A549 (cell line): ENCODE measurements at regions not wholly inside any gene's neighbourhood (a gene's known extent, or its start where the extent isn't known, plus 50 kb on each side); places are given as distances from the start of the nearest gene placed in this dataset.

Experiments used
- ATAC-seq, 2 experiments: fragments of 200-7000 bp in 1 of 2; fragments of >200 bp in 1 of 2; cut with Nextera tagmentation in 1 of 2; cut with Tn5 transposase in 1 of 2; 3 replicates each; pipeline versions ENCODE4 v1.8.0 to v1.9.1; 2018 to 2020; ENCODE audit warnings: mild to moderate bottlenecking in 1 of 2, moderate library complexity in 1 of 2
- CTCF ChIA-PET: fragments of 300-600 bp; sonication (Branson Sonifier 250); formaldehyde crosslinking; extraction: SDS; loops from one replicate; lab custom pipeline; 2021; ENCODE audit warnings: antibody characterized with exemption, inconsistent platforms; lab: Yijun Ruan, JAX
- POLR2A ChIA-PET: fragments of 350-600 bp; formaldehyde crosslinking; extraction: SDS; loops from one replicate; lab custom pipeline; 2021; ENCODE audit warnings: antibody characterized with exemption, inconsistent platforms; lab: Yijun Ruan, JAX
- DNase-seq, 2 experiments: peaks; one replicate each; pipeline versions ENCODE4 v3.0.0 to v3.0.0-alpha.2; 2011 to 2016; ENCODE audit warnings: low read depth in 1 of 2, low spot score in 1 of 2
- FAIRE-seq: peaks from 2 replicates; lab custom pipeline; 2011; peaks lifted over from hg19 to GRCh38; lab: Jason Lieb, UNC
- H3K27ac ChIP-seq, 2 experiments: fragments of >200 bp; sonication (Bioruptor Twin); formaldehyde crosslinking; 3 replicates each; pipeline ENCODE4 v1.5.1; 2016 to 2017
- H3K4me1 ChIP-seq: fragments of >200 bp; sonication (Bioruptor Twin); formaldehyde crosslinking; 3 replicates; pipeline ENCODE4 v1.6.1; 2016
- H3K4me2 ChIP-seq: fragments of >200 bp; sonication (Bioruptor Twin); formaldehyde crosslinking; 3 replicates; pipeline ENCODE4 v1.6.1; 2016
- H3K4me3 ChIP-seq: fragments of >200 bp; sonication (Bioruptor Twin); formaldehyde crosslinking; 3 replicates; pipeline ENCODE4 v1.5.1; 2016
- H3K9me3 ChIP-seq: fragments of >200 bp; sonication (Bioruptor Twin); formaldehyde crosslinking; 3 replicates; pipeline ENCODE4 v1.6.1; 2016
- BHLHE40 ChIP-seq: IDR thresholded peaks from 2 replicates; pipeline ENCODE4 v1.6.1; 2012; ENCODE audit warnings: low read depth, low read length, inconsistent platforms
- CBX2 ChIP-seq: fragments of 200-600 bp; sonication (generic); IDR thresholded peaks from 2 replicates; pipeline ENCODE4 v1.6.1; 2016; ENCODE audit warnings: low read depth, mild to moderate bottlenecking, borderline replicate concordance
- CBX8 ChIP-seq: fragments of 200-600 bp; sonication (generic); IDR thresholded peaks from 2 replicates; pipeline ENCODE4 v1.6.1; 2016
- CHD2 ChIP-seq: fragments of 150-350 bp; IDR thresholded peaks from 2 replicates; pipeline ENCODE4 v1.6.1; 2014; ENCODE audit warnings: low read length; ENCODE audit not compliant: partially characterized antibody
- CHD4 ChIP-seq: fragments of 200-600 bp; sonication (generic); IDR thresholded peaks from 2 replicates; pipeline ENCODE4 v1.6.1; 2016; ENCODE audit warnings: antibody characterized with exemption, mild to moderate bottlenecking, borderline replicate concordance
- EHF ChIP-seq: fragments of 250-450 bp; sonication (Bioruptor Pico); IDR thresholded peaks from 2 replicates; pipeline ENCODE4 v1.5.0; 2020; ENCODE audit warnings: mild to moderate bottlenecking
- EHMT2 ChIP-seq: fragments of 200-600 bp; sonication (generic); IDR thresholded peaks from 2 replicates; pipeline ENCODE4 v1.6.1; 2016; ENCODE audit warnings: antibody characterized with exemption, low read depth, mild to moderate bottlenecking, moderate library complexity
- ESRRA ChIP-seq: fragments of 150-350 bp; IDR thresholded peaks from 2 replicates; pipeline ENCODE4 v1.6.1; 2014; ENCODE audit warnings: mild to moderate bottlenecking, low read length, borderline replicate concordance
- FOSB ChIP-seq: fragments of 250-450 bp; sonication (Bioruptor Pico); IDR thresholded peaks from 2 replicates; pipeline ENCODE4 v1.5.0; 2020; ENCODE audit warnings: mild to moderate bottlenecking, moderate library complexity
- FOXS1 ChIP-seq: fragments of 250-450 bp; sonication (Bioruptor Pico); IDR thresholded peaks from 2 replicates; pipeline ENCODE4 v1.5.0; 2020; ENCODE audit warnings: mild to moderate bottlenecking, moderate library complexity
- HDAC2 ChIP-seq: fragments of 200-600 bp; sonication (generic); IDR thresholded peaks from 2 replicates; pipeline ENCODE4 v1.6.1; 2016
- HOXB5 ChIP-seq: fragments of 250-450 bp; sonication (Bioruptor Pico); IDR thresholded peaks from 2 replicates; pipeline ENCODE4 v1.5.0; 2020; ENCODE audit warnings: mild to moderate bottlenecking, moderate library complexity
- JUNB ChIP-seq: fragments of >200 bp; sonication (Bioruptor Twin); formaldehyde crosslinking; IDR thresholded peaks from 2 replicates; pipeline ENCODE4 v1.6.1; 2016
- KDM1A ChIP-seq: fragments of 200-600 bp; sonication (generic); IDR thresholded peaks from 2 replicates; pipeline ENCODE4 v1.6.1; 2016; ENCODE audit warnings: low read depth, mild to moderate bottlenecking
- MAZ ChIP-seq: fragments of 150-350 bp; IDR thresholded peaks from 2 replicates; pipeline ENCODE4 v1.6.1; 2014; ENCODE audit warnings: antibody characterized with exemption, low read depth, low read length, borderline replicate concordance
- MYC ChIP-seq: IDR thresholded peaks from 2 replicates; pipeline ENCODE4 v1.6.1; 2012; ENCODE audit warnings: mild to moderate bottlenecking, inconsistent platforms, low read length, improper control_type of control experiment, borderline replicate concordance
- NFE2L2 ChIP-seq: fragments of 150-350 bp; conservative IDR thresholded peaks from 2 replicates; pipeline ENCODE4 v1.6.1; 2014; ENCODE audit warnings: low read length
- RCOR1 ChIP-seq: fragments of 150-350 bp; IDR thresholded peaks from 2 replicates; pipeline ENCODE4 v1.6.1; 2014; ENCODE audit warnings: antibody characterized with exemption, low read length, low read depth
- ZC3H11A ChIP-seq: fragments of 450-650 bp; IDR thresholded peaks from 2 replicates; pipeline ENCODE4 v1.6.1; 2014; ENCODE audit warnings: antibody characterized with exemption, mild to moderate bottlenecking
- ZSCAN20 ChIP-seq: fragments of 250-450 bp; sonication (Bioruptor Pico); IDR thresholded peaks from 2 replicates; pipeline ENCODE4 v1.8.0; 2022; ENCODE audit warnings: mild to moderate bottlenecking, moderate library complexity
- WGBS: methylation state at CpG from one replicate; pipeline ENCODE4 v1.1.6; 2017; ENCODE audit errors: missing lambda C conversion rate; 5-methylcytosine and 5-hydroxymethylcytosine counted together
- TF ChIP-seq, protein P1 (sequence below): IDR thresholded peaks from 2 replicates; pipeline ENCODE4 v1.6.1; 2012; ENCODE audit warnings: low read depth, borderline replicate concordance
- TF ChIP-seq, protein P2 (sequence below): fragments of 250-450 bp; sonication (Bioruptor Pico); IDR thresholded peaks from 2 replicates; pipeline ENCODE4 v1.5.0; 2021; ENCODE audit warnings: mild to moderate bottlenecking, moderate library complexity, borderline replicate concordance
- TF ChIP-seq, protein P3 (sequence below): fragments of >200 bp; sonication (Bioruptor Twin); formaldehyde crosslinking; IDR thresholded peaks from 3 replicates; pipeline ENCODE4 v1.5.1; 2016
- TF ChIP-seq, protein P4 (sequence below): fragments of 200-600 bp; sonication (generic); IDR thresholded peaks from 2 replicates; pipeline ENCODE4 v1.6.1; 2016; ENCODE audit warnings: antibody characterized with exemption, mild to moderate bottlenecking, moderate library complexity

DNA sequence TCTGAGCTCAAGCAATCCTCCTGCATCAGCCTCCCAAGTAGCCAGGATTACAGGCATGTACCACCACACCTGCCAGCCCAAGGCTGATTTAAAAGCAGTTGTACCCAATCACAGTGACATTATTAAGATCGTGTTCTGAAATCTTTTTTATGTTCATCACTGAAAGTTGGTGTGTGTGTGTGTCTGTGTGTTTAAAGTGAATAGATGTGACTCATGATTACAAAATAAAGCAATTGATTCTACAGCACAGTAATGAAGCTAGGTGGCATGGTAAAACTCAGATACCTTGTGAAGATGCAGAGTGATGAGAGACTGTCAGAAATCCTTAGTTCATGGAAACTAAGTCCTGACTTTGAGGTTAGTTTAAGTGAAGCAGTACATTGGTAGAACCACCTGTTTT lies 74.2 kb upstream of the ATP2B1 start:
- 36% methylated on average over 1 of the region's 1 CpG for WGBS
- peaks cover 24% of the 10 kb centered on the region for H3K9me3 ChIP-seq
- H3K4me3 ChIP-seq: no peak overlapping the region
- TF ChIP-seq EHF: no peak
- TF ChIP-seq JUNB: no peak
- peak overlapping the region; percentile 0 to 42; a peak in 1 of 6 replicates for H3K27ac ChIP-seq
- FAIRE-seq (peak; percentile 36), ATAC-seq (no peak), DNase-seq (no peak)
- 0 out of 3 replicates have a peak overlapping the region, but pooled peaks have one; percentile 11 for H3K4me2 ChIP-seq
- CTCF ChIA-PET: interaction anchor here (0.7 to 1.4 kb wide), 3 partner anchors 11 to 167 kb away, joined by 3 to 4 read pairs (median 4); no protein-coding TSS in a partner anchor
- peaks cover 29% of the 10 kb centered on the region for H3K4me1 ChIP-seq
- POLR2A ChIA-PET: no interaction called here

DNA sequence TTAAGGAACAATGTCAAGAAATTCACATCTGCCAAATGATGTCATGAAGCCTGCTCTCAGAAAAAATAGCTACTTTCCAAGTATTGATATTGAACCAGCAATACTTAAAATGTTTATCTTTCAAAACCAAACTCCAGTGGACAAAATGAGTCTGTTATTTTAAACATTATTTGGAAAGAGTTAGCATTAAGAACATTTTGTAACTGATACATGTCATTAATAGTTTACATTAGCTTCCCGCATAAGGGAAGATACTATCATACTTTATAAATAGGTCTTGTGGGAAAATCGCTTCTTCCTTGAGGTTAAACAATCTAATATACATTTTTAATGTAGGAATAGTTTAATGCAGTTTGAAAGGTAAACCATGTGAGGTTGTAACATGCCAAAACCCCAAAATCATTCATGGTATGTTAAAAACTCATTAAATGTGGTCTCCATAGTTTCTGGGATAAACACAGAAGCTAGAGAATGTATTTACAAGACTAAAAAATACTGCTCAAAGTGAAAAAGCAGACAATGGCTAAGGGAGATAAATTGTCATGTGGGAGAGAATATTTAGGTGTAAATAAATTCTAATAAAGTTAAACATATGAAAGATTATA lies 73.4 kb upstream of the ATP2B1 start:
- POLR2A ChIA-PET: interaction anchor here (1.8 kb wide), 1 partner anchor 73 kb away, joined by 5 read pairs; no protein-coding TSS in a partner anchor
- Histone ChIP-seq H3K4me3 (no peak overlapping the region), H3K4me2 (no peak overlapping the region), H3K27ac (no peak overlapping the region), H3K4me1 (peaks cover 31% of the 10 kb centered on the region), H3K9me3 (peaks cover 20% of the 10 kb centered on the region)
- ATAC-seq (no peak), DNase-seq (no peak), FAIRE-seq (no peak)
- TF ChIP-seq, protein P1, sequence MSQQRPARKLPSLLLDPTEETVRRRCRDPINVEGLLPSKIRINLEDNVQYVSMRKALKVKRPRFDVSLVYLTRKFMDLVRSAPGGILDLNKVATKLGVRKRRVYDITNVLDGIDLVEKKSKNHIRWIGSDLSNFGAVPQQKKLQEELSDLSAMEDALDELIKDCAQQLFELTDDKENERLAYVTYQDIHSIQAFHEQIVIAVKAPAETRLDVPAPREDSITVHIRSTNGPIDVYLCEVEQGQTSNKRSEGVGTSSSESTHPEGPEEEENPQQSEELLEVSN: no peak
- TF ChIP-seq FOXS1 (CRISPR knock-in tag) (no peak), FOSB (CRISPR knock-in tag) (no peak), MAZ (no peak), CHD2 (no peak), HOXB5 (CRISPR knock-in tag) (no peak), CBX2 (no peak), NFE2L2 (no peak)
- WGBS: 74% methylated on average over 2 of the region's 2 CpGs
- CTCF ChIA-PET: interaction anchor here (1.3 to 1.4 kb wide), 3 partner anchors 10 to 168 kb away, joined by 3 to 4 read pairs (median 3); no protein-coding TSS in a partner anchor

DNA sequence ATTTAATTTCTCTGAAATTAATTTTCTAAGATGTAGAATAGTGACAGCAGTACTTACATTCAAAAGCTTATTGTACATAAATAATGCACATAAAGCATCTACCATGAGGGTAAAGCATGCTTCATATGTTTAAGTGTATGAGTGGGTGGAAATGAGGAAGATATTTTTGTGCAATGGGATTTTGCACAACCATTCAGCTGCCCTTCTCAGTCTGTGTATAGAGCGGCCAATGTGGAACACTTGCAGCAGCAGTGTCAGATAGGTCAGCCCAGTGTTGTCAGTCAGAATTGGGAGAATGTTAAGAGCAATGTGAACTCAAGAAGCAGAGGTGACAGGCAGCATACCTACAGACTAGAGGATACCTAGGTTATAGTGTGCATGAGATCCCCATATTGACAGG lies 72.5 kb upstream of the ATP2B1 start:
- CTCF ChIA-PET: interaction anchor here (1.3 kb wide), 1 partner anchor 9 kb away, joined by 3 read pairs; no protein-coding TSS in a partner anchor
- 0 out of 6 replicates have a peak overlapping the region, but pooled peaks of 1 of the 2 experiments have one; percentile 40 for H3K27ac ChIP-seq
- peaks cover 13% of the 10 kb centered on the region for H3K9me3 ChIP-seq
- FAIRE-seq (no peak), ATAC-seq (no peak), DNase-seq (no peak)
- no peak overlapping the region for H3K4me3 ChIP-seq
- H3K4me2 ChIP-seq: no peak overlapping the region
- WGBS: 84% methylated on average over 1 of the region's 1 CpG
- POLR2A ChIA-PET: interaction anchor here (1.8 kb wide), 1 partner anchor 72 kb away, joined by 5 read pairs; no protein-coding TSS in a partner anchor
- TF ChIP-seq CBX2 (no peak), EHF (no peak), CHD4 (no peak), ZC3H11A (no peak), ESRRA (no peak), BHLHE40 (no peak), MYC (no peak), RCOR1 (no peak), KDM1A (no peak), ZSCAN20 (no peak), EHMT2 (no peak), CBX8 (no peak), HDAC2 (no peak)
- TF ChIP-seq, protein P2, sequence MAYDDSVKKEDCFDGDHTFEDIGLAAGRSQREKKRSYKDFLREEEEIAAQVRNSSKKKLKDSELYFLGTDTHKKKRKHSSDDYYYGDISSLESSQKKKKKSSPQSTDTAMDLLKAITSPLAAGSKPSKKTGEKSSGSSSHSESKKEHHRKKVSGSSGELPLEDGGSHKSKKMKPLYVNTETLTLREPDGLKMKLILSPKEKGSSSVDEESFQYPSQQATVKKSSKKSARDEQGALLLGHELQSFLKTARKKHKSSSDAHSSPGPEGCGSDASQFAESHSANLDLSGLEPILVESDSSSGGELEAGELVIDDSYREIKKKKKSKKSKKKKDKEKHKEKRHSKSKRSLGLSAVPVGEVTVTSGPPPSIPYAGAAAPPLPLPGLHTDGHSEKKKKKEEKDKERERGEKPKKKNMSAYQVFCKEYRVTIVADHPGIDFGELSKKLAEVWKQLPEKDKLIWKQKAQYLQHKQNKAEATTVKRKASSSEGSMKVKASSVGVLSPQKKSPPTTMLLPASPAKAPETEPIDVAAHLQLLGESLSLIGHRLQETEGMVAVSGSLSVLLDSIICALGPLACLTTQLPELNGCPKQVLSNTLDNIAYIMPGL (CRISPR knock-in tag): no peak
- TF ChIP-seq, protein P3, sequence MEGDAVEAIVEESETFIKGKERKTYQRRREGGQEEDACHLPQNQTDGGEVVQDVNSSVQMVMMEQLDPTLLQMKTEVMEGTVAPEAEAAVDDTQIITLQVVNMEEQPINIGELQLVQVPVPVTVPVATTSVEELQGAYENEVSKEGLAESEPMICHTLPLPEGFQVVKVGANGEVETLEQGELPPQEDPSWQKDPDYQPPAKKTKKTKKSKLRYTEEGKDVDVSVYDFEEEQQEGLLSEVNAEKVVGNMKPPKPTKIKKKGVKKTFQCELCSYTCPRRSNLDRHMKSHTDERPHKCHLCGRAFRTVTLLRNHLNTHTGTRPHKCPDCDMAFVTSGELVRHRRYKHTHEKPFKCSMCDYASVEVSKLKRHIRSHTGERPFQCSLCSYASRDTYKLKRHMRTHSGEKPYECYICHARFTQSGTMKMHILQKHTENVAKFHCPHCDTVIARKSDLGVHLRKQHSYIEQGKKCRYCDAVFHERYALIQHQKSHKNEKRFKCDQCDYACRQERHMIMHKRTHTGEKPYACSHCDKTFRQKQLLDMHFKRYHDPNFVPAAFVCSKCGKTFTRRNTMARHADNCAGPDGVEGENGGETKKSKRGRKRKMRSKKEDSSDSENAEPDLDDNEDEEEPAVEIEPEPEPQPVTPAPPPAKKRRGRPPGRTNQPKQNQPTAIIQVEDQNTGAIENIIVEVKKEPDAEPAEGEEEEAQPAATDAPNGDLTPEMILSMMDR: no peak
- TF ChIP-seq, protein P4, sequence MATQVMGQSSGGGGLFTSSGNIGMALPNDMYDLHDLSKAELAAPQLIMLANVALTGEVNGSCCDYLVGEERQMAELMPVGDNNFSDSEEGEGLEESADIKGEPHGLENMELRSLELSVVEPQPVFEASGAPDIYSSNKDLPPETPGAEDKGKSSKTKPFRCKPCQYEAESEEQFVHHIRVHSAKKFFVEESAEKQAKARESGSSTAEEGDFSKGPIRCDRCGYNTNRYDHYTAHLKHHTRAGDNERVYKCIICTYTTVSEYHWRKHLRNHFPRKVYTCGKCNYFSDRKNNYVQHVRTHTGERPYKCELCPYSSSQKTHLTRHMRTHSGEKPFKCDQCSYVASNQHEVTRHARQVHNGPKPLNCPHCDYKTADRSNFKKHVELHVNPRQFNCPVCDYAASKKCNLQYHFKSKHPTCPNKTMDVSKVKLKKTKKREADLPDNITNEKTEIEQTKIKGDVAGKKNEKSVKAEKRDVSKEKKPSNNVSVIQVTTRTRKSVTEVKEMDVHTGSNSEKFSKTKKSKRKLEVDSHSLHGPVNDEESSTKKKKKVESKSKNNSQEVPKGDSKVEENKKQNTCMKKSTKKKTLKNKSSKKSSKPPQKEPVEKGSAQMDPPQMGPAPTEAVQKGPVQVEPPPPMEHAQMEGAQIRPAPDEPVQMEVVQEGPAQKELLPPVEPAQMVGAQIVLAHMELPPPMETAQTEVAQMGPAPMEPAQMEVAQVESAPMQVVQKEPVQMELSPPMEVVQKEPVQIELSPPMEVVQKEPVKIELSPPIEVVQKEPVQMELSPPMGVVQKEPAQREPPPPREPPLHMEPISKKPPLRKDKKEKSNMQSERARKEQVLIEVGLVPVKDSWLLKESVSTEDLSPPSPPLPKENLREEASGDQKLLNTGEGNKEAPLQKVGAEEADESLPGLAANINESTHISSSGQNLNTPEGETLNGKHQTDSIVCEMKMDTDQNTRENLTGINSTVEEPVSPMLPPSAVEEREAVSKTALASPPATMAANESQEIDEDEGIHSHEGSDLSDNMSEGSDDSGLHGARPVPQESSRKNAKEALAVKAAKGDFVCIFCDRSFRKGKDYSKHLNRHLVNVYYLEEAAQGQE: no peak
- peaks cover 39% of the 10 kb centered on the region for H3K4me1 ChIP-seq
